Suprapubic skin (tissue), 4 donors: ENCODE measurements at regions not wholly inside any gene's neighbourhood (a gene's known extent, or its start where the extent isn't known, plus 50 kb on each side); places are given as distances from the start of the nearest gene placed in this dataset.

Experiments
- EP300 ChIP-seq: sonication (generic); formaldehyde crosslinking; IDR thresholded peaks from one replicate; pipeline ENCODE4 v1.6.1; 2017; ENCODE audit warnings: antibody characterized with exemption
- POLR2A ChIP-seq, 2 donors: fragments of 450-650 bp; IDR thresholded peaks; one replicate each; pipeline ENCODE4 v1.6.1; 2017; ENCODE audit warnings: antibody characterized with exemption in 2 of 2, mild to moderate bottlenecking in 2 of 2, moderate library complexity in 2 of 2
- POLR2AphosphoS5 ChIP-seq, 3 donors: sonication (generic); formaldehyde crosslinking; IDR thresholded peaks; one replicate each; pipeline ENCODE4 v1.6.1; 2017; ENCODE audit warnings: antibody characterized with exemption in 3 of 3
- TF ChIP-seq, protein P1 (sequence below), 2 donors: fragments of 200-600 bp in 1 of 2; fragments of 450-650 bp in 1 of 2; sonication (generic) in 1 of 2; IDR thresholded peaks; one replicate each; pipeline ENCODE4 v1.5.1; 2016 to 2019; ENCODE audit warnings: antibody characterized with exemption in 2 of 2, mild to moderate bottlenecking in 1 of 2, moderate library complexity in 1 of 2

DNA sequence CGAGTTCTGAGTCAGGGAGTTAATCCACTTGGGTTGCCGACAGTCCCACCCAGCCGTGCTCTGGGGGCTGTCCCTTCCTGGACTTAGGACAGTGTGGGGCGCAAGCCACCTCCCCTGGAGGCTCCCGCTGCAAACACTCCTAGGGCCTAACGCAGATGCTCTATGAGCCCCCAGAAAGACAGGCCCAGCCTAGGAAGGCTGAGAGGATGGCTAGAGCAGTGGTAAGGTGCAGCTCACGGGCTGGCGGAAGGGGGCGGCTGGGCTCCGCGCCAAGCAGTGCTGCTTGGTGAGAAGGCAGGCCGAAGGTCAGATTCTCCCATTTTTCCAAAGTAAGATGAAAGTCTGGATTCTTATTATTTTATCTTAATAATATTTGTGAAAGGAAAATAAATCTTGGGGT, 84.6 kb upstream of the ALDH1L1 start:
- TF ChIP-seq POLR2A (IDR thresholded peaks at IDR 0.05) = no peak
- TF ChIP-seq, protein P1, sequence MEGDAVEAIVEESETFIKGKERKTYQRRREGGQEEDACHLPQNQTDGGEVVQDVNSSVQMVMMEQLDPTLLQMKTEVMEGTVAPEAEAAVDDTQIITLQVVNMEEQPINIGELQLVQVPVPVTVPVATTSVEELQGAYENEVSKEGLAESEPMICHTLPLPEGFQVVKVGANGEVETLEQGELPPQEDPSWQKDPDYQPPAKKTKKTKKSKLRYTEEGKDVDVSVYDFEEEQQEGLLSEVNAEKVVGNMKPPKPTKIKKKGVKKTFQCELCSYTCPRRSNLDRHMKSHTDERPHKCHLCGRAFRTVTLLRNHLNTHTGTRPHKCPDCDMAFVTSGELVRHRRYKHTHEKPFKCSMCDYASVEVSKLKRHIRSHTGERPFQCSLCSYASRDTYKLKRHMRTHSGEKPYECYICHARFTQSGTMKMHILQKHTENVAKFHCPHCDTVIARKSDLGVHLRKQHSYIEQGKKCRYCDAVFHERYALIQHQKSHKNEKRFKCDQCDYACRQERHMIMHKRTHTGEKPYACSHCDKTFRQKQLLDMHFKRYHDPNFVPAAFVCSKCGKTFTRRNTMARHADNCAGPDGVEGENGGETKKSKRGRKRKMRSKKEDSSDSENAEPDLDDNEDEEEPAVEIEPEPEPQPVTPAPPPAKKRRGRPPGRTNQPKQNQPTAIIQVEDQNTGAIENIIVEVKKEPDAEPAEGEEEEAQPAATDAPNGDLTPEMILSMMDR (IDR thresholded peaks at IDR 0.05) = no peak
- no peak for TF ChIP-seq POLR2AphosphoS5 (IDR thresholded peaks at IDR 0.05)
- no peak for TF ChIP-seq EP300
